ENCODE measurements at regions not wholly inside any gene's neighbourhood (a gene's known extent, or its start where the extent isn't known, plus 50 kb on each side); places are given as distances from the start of the nearest gene placed in this dataset.

GRCh38 chr2:18169893-18170175 is 291.4 kb downstream of the KCNS3 start:
- no peak for TF ChIP-seq CTCF (optimal IDR thresholded peaks at IDR 0.05 in 1 of 3, IDR thresholded peaks at IDR 0.05 in 1 of 3, conservative IDR thresholded peaks at IDR 0.05 in 1 of 3; ENCODE audit: extremely low read depth in 1 of 3, insufficient read depth in 2 of 3, low read length in 3 of 3)
- TF ChIP-seq EZH2 (IDR thresholded peaks at IDR 0.05; ENCODE audit: low read length), result no peak

All from keratinocyte (primary cell).